Sigmoid colon (tissue), 4 donors: ENCODE measurements at regions not wholly inside any gene's neighbourhood (a gene's known extent, or its start where the extent isn't known, plus 50 kb on each side); places are given as distances from the start of the nearest gene placed in this dataset.

Source experiments
- POLR2A ChIP-seq, 2 donors: fragments of 450-650 bp; IDR thresholded peaks; one replicate each; pipeline ENCODE4 v1.6.1; 2016; ENCODE audit warnings: antibody characterized with exemption in 2 of 2, mild to moderate bottlenecking in 2 of 2, moderate library complexity in 2 of 2
- POLR2AphosphoS5 ChIP-seq, 4 donors: sonication (generic); formaldehyde crosslinking; IDR thresholded peaks; one replicate each; pipeline ENCODE4 v1.6.1; 2017; ENCODE audit warnings: antibody characterized with exemption in 4 of 4
- TF ChIP-seq, protein P1 (sequence below), 4 experiments: fragments of 450-650 bp in 3 of 4; fragments of 200-600 bp in 1 of 4; IDR thresholded peaks; one replicate each; pipeline ENCODE4 v1.5.1; 2016 to 2019; ENCODE audit warnings: antibody characterized with exemption in 4 of 4, mild to moderate bottlenecking in 3 of 4, moderate library complexity in 2 of 4

- TF ChIP-seq POLR2A (IDR thresholded peaks at IDR 0.05) (no peak), POLR2AphosphoS5 (IDR thresholded peaks at IDR 0.05) (no peak)
- TF ChIP-seq, protein P1, sequence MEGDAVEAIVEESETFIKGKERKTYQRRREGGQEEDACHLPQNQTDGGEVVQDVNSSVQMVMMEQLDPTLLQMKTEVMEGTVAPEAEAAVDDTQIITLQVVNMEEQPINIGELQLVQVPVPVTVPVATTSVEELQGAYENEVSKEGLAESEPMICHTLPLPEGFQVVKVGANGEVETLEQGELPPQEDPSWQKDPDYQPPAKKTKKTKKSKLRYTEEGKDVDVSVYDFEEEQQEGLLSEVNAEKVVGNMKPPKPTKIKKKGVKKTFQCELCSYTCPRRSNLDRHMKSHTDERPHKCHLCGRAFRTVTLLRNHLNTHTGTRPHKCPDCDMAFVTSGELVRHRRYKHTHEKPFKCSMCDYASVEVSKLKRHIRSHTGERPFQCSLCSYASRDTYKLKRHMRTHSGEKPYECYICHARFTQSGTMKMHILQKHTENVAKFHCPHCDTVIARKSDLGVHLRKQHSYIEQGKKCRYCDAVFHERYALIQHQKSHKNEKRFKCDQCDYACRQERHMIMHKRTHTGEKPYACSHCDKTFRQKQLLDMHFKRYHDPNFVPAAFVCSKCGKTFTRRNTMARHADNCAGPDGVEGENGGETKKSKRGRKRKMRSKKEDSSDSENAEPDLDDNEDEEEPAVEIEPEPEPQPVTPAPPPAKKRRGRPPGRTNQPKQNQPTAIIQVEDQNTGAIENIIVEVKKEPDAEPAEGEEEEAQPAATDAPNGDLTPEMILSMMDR (IDR thresholded peaks at IDR 0.05): no peak
Measured at GRCh38 chr19:31170046-31170445, 179.2 kb downstream of the TSHZ3 start.
